ENCODE measurements at regions not wholly inside any gene's neighbourhood (a gene's known extent, or its start where the extent isn't known, plus 50 kb on each side); places are given as distances from the start of the nearest gene placed in this dataset.

GRCh38 chr5:2135354-2135753, 252.6 kb upstream of the IRX4 start:
- no peak overlapping the region for H3K4me3 ChIP-seq (ENCODE audit: low read length)
- no peaks in the 10 kb centered on the region for H3K79me2 ChIP-seq (ENCODE audit: control insufficient read depth, low read length)
- no peaks in the 10 kb centered on the region for H4K20me1 ChIP-seq (ENCODE audit: control insufficient read depth, insufficient read depth, low read depth, low read length)
- no peaks in the 10 kb centered on the region for H3K9me2 ChIP-seq (replicated peaks; ENCODE audit: control insufficient read depth, low read length)
- H3K4me2 ChIP-seq (ENCODE audit: low read length), result no peak overlapping the region
- TF ChIP-seq EZH2phosphoT487 (IDR thresholded peaks at IDR 0.05; ENCODE audit: borderline replicate concordance, low read length), result no peak
- TF ChIP-seq CTCF (IDR thresholded peaks at IDR 0.05; ENCODE audit: low read depth, low read length, poor library complexity, severe bottlenecking), result no peak
- no peak overlapping the region for H3K27ac ChIP-seq (ENCODE audit: low read depth, low read length)
- no peaks in the 10 kb centered on the region for H3F3A ChIP-seq (ENCODE audit: control insufficient read depth, insufficient read depth)
- no peaks in the 10 kb centered on the region for H3K36me3 ChIP-seq (ENCODE audit: control insufficient read depth, low read length)
- H3K9me3 ChIP-seq (ENCODE audit: control insufficient read depth, insufficient read depth, low read length), result no peaks in the 10 kb centered on the region
- no peaks in the 10 kb centered on the region for H3K27me3 ChIP-seq (ENCODE audit: control insufficient read depth, low read length)
- no peaks in the 10 kb centered on the region for H3K4me1 ChIP-seq (ENCODE audit: control insufficient read depth, low read length)

GRCh38 chr5:2134543-2135292, 252.0 kb upstream of the IRX4 start:
- TF ChIP-seq CTCF (IDR thresholded peaks at IDR 0.05; ENCODE audit: low read depth, low read length, poor library complexity, severe bottlenecking) (no peak), EZH2phosphoT487 (IDR thresholded peaks at IDR 0.05; ENCODE audit: borderline replicate concordance, low read length) (no peak)
- H3K27me3 ChIP-seq (ENCODE audit: control insufficient read depth, low read length), result no peaks in the 10 kb centered on the region
- no peak overlapping the region for H3K4me2 ChIP-seq (ENCODE audit: low read length)

GRCh38 chr5:2133936-2134335, 251.2 kb upstream of the IRX4 start:
- Histone ChIP-seq H3K27me3 (ENCODE audit: control insufficient read depth, low read length) (no peaks in the 10 kb centered on the region), H3K4me2 (ENCODE audit: low read length) (no peak overlapping the region), H3F3A (ENCODE audit: control insufficient read depth, insufficient read depth) (no peaks in the 10 kb centered on the region), H3K4me1 (ENCODE audit: control insufficient read depth, low read length) (no peaks in the 10 kb centered on the region), H3K36me3 (ENCODE audit: control insufficient read depth, low read length) (no peaks in the 10 kb centered on the region), H3K9me3 (ENCODE audit: control insufficient read depth, insufficient read depth, low read length) (no peaks in the 10 kb centered on the region), H3K79me2 (ENCODE audit: control insufficient read depth, low read length) (no peaks in the 10 kb centered on the region), H3K9me2 (replicated peaks; ENCODE audit: control insufficient read depth, low read length) (no peaks in the 10 kb centered on the region), H3K4me3 (ENCODE audit: low read length) (no peak overlapping the region), H3K27ac (ENCODE audit: low read depth, low read length) (no peak overlapping the region), H4K20me1 (ENCODE audit: control insufficient read depth, insufficient read depth, low read depth, low read length) (no peaks in the 10 kb centered on the region)
- no peak for TF ChIP-seq EZH2phosphoT487 (IDR thresholded peaks at IDR 0.05; ENCODE audit: borderline replicate concordance, low read length)
- no peak for TF ChIP-seq CTCF (IDR thresholded peaks at IDR 0.05; ENCODE audit: low read depth, low read length, poor library complexity, severe bottlenecking)

More at GRCh38 chr5:2134543-2135292, 252.0 kb upstream of the IRX4 start:
- Histone ChIP-seq H3K4me1 (ENCODE audit: control insufficient read depth, low read length) (no peaks in the 10 kb centered on the region), H3K9me3 (ENCODE audit: control insufficient read depth, insufficient read depth, low read length) (no peaks in the 10 kb centered on the region), H3K4me3 (ENCODE audit: low read length) (no peak overlapping the region), H3K79me2 (ENCODE audit: control insufficient read depth, low read length) (no peaks in the 10 kb centered on the region), H3K27ac (ENCODE audit: low read depth, low read length) (no peak overlapping the region), H3K9me2 (replicated peaks; ENCODE audit: control insufficient read depth, low read length) (no peaks in the 10 kb centered on the region), H3F3A (ENCODE audit: control insufficient read depth, insufficient read depth) (no peaks in the 10 kb centered on the region), H4K20me1 (ENCODE audit: control insufficient read depth, insufficient read depth, low read depth, low read length) (no peaks in the 10 kb centered on the region), H3K36me3 (ENCODE audit: control insufficient read depth, low read length) (no peaks in the 10 kb centered on the region)

All from DOHH2 (cell line).